GM19372 (cell line): ENCODE measurements at regions not wholly inside any gene's neighbourhood (a gene's known extent, or its start where the extent isn't known, plus 50 kb on each side); places are given as distances from the start of the nearest gene placed in this dataset.

Experiments
- ATAC-seq: cut with Tn5 transposase; IDR thresholded peaks from one replicate; pipeline ENCODE4 v1.9.1; 2021; ENCODE audit warnings: mild to moderate bottlenecking, low read depth, moderate library complexity; ENCODE audit not compliant: unreplicated experiment

- no peak for ATAC-seq
Measured at GRCh38 chr4:110877778-110878370, 255.0 kb upstream of the PITX2 start.

- ATAC-seq: no peak
Measured at GRCh38 chr4:110878413-110878812, 255.5 kb upstream of the PITX2 start.

GRCh38 chr4:110878956-110879355 lies 256.1 kb upstream of the PITX2 start:
- no peak for ATAC-seq

- no peak for ATAC-seq
Measured at GRCh38 chr4:110886270-110886669, 263.4 kb upstream of the PITX2 start.

- no peak for ATAC-seq
Measured at GRCh38 chr4:110886856-110887255, 264.0 kb upstream of the PITX2 start.

GRCh38 chr4:110897784-110898183 lies 274.9 kb upstream of the PITX2 start:
- ATAC-seq: no peak

GRCh38 chr4:110898290-110898689 lies 275.4 kb upstream of the PITX2 start:
- ATAC-seq: no peak

GRCh38 chr4:110900213-110900769 lies 277.4 kb upstream of the PITX2 start:
- ATAC-seq: no peak

GRCh38 chr4:110902500-110902899 lies 279.6 kb upstream of the PITX2 start:
- ATAC-seq: no peak

- no peak for ATAC-seq
Measured at GRCh38 chr4:110904435-110905065, 281.7 kb upstream of the PITX2 start.

GRCh38 chr4:110905367-110905766 lies 282.5 kb upstream of the PITX2 start:
- ATAC-seq: no peak

GRCh38 chr4:110907801-110908313 lies 285.0 kb upstream of the PITX2 start:
- no peak for ATAC-seq

GRCh38 chr4:110914791-110915190 lies 291.9 kb upstream of the PITX2 start:
- no peak for ATAC-seq

GRCh38 chr4:110915301-110915700 lies 292.4 kb upstream of the PITX2 start:
- no peak for ATAC-seq

GRCh38 chr4:110916505-110916904 lies 293.6 kb upstream of the PITX2 start:
- ATAC-seq: no peak

- no peak for ATAC-seq
Measured at GRCh38 chr4:110917835-110918234, 295.0 kb upstream of the PITX2 start.

- no peak for ATAC-seq
Measured at GRCh38 chr4:110920990-110921389, 298.1 kb upstream of the PITX2 start.

- no peak for ATAC-seq
Measured at GRCh38 chr4:110924761-110925160, 301.9 kb upstream of the PITX2 start.

GRCh38 chr4:110926841-110927400 lies 304.0 kb upstream of the PITX2 start:
- ATAC-seq: no peak

- ATAC-seq: no peak
Measured at GRCh38 chr4:110933341-110933740, 310.5 kb upstream of the PITX2 start.

GRCh38 chr4:110944501-110944900 lies 321.6 kb upstream of the PITX2 start:
- ATAC-seq: no peak

- no peak for ATAC-seq
Measured at GRCh38 chr4:110945600-110945999, 322.7 kb upstream of the PITX2 start.
